HPDE6-E6E7 (cell line): ENCODE measurements at regions not wholly inside any gene's neighbourhood (a gene's known extent, or its start where the extent isn't known, plus 50 kb on each side); places are given as distances from the start of the nearest gene placed in this dataset.

Source experiments
- DNase-seq: peaks from one replicate; pipeline ENCODE4 v3.0.0; 2011; ENCODE audit warnings: missing footprints; ENCODE audit errors: extremely low spot score

DNA sequence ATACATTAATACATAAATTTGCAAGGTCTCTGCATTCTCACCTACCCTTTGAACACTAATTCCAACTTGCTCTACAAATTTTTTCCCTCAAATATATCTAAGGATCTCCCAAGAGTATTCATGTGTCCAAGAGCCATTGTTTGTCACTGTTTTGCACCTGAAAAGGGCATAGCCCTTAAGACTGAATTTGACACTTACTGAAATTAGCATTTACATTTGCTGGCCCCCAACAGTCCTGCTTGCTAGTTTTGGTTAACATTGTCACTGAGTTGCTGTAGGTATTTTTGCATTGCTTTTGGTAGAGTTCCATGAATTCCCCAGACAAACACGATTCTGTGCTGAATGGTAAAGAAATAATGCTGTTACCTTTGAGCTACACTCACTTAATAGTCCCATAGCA lies 57.3 kb downstream of the KCNA4 start:
- no peak for DNase-seq

DNA sequence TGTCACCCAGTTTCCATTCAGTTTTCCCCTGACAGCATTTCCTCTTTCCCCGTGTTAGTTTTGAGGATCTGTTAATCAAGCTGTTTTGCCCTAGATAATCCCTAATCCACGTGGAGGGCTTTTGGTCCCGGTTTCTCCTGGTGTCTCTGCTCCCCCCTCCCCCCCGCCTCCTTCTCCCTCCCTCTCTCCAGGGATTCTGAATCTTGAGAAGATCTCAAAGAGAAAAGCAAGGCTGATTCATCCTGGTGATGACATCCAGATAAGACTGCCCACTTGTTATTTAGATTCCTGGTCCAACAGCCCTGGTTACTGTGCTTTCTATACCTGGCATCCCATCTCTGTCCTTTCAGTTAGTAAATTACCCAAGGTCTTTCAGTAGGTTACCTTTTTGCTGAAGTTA lies 59.4 kb downstream of the KCNA4 start:
- no peak for DNase-seq

DNA sequence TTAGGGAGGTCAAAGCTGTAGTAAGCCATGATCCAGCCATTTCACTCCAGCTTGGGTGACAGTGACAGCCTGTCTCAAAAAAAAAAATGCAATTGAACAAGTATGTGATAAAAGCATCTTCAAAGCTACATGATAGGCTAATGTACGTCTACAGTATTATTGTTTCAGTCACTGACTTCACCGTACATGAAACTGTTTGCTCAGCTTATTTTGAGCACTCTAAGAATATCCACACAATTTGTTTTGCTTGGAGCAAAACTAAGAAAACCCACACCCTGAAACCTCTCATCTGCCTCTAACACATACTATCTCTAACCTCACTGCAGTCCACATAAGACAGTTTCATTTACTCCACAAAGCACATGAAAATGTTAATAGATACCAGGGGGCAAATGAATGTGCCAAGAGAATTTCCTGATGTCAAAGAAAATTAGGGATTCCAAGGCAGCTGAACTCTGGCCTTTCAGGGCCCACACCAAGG lies 60.7 kb downstream of the KCNA4 start:
- no peak for DNase-seq

DNA sequence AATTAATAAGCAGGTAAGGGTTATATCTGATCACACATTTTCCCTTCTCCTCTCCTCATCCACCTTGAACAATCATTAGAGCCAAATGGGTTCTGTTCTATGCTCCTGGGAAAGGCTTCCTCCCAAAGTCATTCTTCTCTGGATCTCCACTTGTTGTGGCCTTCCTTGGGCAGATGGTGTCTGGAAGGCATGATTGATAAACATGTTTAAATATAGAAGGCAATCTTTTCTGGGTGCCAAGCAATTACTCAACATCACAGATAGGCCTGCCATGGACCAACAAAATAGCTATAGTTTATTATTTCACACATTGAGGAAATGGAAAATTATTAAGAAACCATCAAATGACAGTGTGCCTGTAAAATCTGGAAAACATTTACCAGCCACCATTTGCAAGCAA lies 73.5 kb downstream of the KCNA4 start:
- DNase-seq: no peak

DNA sequence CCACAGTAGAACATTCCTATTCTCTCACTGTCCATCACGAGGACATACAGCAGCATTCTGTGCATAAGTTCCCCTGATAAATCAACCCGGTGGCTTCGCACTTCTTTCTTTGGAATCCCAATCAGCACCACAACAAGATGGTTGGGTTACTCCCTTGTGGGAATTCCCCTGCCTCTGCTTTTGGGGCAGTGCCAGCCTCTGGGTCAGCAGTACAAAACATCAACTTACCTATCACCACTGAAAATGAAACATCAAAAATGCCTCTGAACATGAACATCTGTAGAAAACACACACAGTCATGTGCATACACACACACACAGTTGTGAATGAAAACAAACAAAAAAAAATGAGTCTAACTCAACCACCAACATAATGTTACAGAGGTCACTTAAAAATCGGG lies 79.3 kb downstream of the KCNA4 start:
- no peak for DNase-seq

DNA sequence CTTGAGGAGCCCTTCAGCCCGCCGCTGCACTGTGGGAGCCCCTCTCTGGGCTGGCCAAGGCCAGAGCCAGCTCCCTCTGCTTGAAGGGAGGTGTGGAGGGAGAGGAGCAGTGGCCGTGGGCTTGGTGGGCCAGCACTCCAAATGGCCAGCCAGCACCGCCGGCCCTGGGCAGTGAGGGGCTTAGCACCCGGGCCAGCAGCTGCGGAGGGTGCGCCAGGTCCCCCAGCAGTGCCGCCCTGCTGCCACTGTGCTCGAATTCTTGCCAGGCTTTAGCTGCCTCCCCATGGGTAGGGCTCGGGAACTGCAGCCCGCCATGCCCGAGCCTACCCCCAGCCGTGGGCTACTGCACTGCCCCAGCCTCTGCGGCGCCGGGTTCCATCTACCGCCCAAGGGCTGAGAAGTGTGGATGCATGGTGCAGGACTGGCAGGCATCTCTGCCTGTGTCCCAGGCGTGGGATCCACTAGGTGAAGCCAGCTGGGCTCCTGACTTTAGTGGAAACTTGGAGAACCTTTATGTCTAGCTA lies 82.7 kb downstream of the KCNA4 start:
- DNase-seq: no peak

DNA sequence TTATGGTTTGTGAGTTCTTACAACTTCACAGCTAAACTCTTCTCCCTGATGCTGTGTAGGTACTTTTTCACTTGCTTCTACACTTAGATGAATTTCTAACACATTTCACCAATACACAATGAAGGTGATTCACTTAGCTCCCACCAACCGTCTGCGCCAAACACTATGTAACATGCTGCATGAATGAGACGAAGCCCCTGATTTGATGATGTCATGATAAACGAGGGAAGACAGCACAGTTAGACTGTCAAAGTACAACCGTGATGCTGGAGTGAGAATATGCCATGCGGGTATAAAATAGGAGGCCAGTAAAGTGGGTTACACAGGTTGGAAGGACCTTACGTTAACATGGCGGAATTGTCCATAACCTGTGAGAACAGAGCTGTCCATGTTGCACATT lies 100.8 kb downstream of the KCNA4 start:
- no peak for DNase-seq

DNA sequence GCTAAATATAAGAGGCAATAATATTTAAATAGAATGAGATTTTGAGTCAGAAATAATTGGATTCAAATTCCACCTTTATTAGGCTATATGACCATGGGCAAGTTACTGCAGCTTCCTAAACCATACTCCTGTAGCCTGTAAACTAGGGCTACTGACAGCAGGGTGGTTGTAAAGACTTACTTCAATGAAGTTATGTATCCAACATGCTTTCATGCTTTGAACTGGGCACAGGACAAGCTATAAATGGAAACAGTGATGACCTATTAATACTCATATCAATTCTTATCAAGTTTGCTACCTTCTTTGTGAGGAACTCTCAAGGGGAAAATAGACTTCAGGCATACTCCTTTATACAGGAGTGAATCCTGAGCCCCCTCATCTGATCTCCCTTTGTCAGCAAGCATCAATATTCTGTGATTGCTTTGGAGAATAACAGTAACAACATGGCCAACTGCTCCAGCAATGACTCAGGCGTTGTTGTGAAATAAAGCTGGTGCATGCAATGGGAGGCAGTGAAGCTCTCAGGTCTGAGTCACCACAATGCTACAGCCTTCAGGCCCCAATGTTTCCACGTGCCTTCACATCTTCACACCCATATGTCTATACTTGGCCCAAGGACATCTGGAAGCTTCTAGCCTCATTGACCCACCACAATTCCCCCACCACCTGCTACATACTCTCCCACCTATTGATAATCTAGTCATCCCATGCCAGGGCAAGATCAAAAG lies 102.5 kb downstream of the KCNA4 start:
- peak; percentile 60 for DNase-seq

DNA sequence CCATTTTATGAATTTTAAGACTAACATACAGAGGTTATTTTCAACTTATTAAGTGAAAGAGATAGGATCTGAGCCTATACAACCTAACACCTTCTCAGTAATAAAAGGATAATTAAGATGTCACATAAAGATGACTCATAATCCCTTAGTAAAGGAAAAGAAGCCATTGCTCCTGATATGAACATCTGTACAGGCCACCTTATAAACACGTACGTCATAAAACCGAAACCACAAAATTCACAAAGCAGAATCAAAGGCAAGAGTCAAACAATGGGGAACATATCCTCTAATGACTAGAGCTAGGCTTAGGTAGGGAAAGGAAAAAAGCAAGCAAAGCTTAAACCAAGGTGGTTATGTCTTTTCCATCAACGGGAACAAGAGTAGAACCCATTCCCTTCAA lies 103.5 kb downstream of the KCNA4 start:
- no peak for DNase-seq

DNA sequence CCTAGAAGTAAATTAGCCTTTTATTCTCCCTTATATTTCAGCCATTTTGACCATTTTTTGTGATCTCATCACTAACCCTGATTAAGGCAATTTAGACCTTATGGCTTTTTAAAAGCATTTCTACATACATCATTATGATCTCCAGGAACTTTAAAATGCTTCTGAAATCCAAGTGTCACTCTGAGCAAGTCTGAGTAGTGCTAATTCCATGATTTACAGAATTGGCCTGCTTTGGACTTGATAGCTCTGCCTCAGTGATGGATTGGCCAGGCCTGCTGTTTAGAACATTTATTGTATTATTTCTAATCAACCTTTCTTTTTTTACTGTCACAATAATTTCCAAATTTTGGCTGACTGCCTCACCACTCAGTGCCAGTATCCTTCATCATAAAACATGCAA lies 116.4 kb downstream of the KCNA4 start:
- no peak for DNase-seq

DNA sequence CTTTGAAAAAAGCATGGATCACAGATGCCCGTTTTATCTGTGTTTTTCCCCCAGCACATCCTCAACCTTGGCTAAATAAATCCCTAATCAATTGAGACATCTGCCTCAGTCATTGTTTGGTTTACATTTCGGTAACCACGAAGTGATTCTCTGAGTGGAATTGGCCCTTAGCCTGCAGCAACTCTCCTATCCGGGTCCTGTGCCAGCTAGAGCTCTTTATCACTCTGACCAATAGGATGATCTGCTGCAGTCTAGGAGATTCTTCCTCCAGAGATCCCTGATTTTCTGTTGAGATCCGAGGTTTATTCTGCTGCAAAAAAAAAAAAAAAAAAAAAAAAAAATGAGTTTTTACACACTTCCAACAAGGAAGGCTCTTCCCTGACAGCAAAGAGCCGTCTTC lies 137.3 kb downstream of the KCNA4 start:
- DNase-seq: no peak

DNA sequence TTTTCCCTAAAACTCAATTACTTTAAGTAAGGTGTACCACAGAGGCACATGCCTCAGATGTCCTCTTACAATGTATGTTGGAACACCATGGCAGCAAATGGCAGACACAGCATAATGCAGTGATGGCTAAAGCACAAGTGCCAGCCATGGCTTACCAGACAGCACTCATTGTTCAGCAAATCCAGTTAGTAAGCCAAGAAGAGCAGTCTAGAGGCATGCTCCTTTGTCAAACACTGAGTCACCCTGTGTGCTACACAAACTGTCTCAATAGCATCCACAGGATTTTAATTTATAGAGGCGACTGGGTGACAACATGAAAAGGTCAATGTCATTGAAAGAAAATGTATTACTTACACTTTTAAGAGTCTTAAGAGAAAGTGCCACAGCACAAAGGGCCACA lies 140.6 kb downstream of the KCNA4 start:
- no peak for DNase-seq

DNA sequence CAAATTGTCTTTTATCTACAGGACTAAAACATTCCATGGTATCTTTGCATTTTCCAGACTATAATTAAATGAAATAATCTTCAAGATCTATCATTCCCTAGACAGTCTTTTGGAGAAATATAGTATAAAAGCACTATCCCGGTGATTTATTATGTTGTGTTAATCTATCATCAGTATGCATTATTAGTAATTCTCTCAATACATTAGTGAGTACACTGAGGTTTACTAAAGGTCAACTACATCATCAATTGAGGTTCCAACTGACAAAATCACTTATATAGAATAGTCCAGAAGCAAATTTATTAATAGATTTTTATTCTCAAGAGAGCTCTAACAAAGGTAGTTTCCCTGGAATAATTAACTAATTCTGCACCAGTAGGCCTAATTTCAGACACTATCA lies 169.6 kb downstream of the KCNA4 start:
- no peak for DNase-seq

DNA sequence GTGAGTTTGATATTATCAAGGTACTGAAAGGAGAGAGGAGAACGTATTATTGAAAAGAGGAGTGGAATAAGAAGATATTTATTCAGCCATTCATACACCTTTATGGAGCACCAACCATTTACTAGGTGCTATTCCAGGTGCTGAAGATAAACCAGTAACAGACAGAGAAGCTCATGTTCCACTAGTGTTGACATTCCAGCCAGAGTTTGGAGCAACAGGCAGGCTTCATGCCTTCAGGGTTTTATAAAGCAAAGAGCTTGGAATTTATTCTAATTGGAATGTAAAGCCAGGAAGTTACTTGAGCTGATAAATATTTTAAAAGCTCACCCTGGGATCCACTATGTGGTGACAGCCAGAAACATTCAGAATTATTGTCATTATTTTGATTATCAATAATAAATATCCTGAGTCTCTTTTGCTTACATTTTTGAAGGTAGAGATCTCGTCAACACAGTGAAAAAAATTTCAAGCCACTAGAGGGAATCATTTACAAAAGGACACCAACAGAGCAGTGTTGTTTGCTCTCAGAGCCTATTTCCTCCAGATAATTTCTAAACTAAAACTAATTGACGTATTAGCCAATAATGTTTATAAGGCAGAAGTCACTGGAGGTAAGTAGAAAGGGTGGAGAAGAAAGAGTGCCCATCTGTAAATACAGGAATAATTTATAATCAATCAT lies 172.0 kb downstream of the KCNA4 start:
- no peak for DNase-seq

DNA sequence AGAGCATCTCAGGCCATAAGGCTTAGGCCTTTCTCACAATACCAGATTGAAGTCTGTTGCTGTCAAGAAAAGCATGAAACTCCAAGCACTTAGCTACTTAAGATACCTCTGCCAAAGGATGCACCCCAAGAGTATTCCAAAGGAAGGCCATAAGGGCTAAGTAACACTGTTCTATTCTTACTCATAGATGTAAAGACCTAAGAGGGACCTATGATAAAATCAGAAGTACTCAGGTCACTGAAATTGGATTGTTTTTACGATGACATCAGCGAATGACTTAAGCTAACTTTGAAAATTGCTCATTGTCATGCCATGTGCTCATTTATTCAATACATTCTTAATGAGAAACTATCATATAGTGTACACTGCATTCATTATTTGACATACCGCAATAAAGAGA lies 172.8 kb downstream of the KCNA4 start:
- DNase-seq: no peak

DNA sequence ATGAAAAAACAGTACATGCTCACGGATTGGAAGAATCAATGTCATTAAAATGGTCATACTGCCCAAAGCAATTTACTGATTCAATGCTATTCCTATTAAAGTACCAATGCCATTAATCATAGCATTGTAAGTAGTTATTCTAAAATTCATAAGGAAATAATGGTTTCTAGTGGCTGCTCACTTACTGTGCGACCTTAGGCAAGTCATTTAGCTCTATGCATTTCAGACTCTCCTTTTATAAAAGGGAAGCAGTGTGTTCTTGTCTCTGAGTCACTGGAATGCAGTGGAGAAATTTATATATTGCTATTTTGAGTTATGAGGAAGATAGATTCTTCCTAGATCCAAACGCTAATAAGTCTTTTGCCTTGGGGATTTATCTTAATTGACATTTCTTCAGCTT lies 174.8 kb downstream of the KCNA4 start:
- no peak for DNase-seq

DNA sequence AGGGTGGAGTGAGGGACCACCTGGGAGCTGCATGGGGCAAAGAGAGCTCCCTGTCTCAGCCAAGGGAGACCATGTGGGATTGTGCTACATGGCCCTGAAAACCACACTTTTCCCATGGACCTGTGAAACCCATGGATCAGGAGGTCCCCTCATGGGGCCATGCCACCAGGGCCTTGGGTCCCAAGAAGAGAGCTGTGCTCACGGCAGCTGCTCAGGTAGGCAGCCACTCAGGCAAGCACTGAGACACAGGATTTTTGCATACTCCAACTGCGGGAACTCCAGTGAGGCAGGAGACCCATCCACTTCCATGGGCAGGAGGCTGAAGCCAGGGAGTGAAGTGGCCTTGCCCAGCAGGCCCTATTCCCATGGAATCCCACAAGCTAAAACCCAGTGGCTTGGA lies 190.0 kb downstream of the KCNA4 start:
- DNase-seq: no peak

DNA sequence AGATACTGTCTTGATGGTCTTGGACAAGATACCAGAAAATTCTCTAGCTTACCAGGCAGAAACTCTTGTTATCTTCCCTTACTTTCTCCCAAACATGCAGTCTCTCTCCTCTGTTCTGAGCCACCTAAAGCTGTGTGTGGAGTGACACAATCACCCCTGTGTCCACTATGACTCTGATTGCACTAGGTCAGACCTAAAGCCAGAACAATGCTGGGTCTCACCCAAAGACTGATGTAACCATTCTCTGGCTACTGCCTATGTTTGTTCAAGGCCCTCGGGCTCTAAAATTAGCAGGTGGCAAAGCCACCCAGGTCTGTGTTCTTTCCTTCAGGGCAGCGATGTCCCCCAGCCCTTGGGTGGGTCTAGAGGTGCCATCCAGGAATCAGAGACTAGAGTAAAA lies 200.5 kb downstream of the KCNA4 start:
- DNase-seq: no peak

DNA sequence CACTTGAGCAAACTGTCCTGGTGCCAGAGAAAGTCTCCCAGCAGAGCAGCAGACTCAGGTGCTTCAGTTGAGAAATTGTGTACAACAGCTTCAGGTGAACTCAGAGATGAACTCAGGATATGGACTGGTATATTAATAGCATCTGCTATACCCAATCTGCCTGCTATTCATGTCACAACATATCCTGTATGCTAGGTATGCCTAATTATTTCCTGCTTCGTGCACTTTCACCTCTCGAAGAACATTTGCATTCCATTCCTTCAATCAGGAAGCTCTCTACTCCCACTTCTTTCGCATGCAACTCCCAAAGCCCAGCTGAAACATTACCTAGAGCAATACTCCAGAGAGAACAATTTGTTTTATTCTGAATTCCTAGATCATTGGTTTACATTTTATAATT lies 207.7 kb downstream of the KCNA4 start:
- peak; percentile 33 for DNase-seq

DNA sequence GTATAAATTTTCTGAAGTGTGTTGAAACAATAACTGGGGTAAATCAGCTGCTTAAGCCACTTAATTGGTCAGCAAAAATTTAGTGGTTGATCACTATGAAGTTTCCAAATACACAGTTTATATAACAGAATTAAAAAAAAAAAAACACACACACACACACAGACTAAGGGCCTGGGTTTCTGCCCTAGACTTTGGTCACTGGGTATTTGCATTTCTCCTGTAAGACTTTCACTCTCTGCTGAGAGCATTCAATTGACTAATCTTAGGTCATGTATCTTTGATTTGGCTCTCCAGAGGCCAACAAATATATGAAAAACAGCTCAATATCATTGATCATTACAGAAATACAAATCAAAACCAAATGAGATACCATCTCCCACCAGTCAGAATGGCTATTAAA lies 214.3 kb downstream of the KCNA4 start:
- no peak for DNase-seq

DNA sequence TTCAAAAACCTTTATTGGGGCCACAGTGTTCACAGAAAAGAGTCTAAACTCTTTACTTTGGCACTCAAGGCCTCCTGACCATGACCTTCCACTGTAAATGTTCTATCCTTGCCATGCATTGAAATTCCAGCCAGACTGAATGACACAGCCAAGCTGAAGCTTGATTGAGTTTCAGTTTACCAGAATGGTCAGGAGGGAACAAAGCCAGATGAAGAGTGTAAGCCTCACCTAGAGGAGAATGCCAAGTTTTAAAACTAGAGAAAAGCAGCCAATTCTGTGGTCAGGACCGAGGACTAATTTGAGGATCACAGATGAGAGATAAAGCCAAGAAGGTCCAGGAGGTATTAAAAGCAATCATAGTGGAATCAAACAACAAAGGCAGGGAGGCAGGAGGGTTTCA lies 215.3 kb downstream of the KCNA4 start:
- no peak for DNase-seq

DNA sequence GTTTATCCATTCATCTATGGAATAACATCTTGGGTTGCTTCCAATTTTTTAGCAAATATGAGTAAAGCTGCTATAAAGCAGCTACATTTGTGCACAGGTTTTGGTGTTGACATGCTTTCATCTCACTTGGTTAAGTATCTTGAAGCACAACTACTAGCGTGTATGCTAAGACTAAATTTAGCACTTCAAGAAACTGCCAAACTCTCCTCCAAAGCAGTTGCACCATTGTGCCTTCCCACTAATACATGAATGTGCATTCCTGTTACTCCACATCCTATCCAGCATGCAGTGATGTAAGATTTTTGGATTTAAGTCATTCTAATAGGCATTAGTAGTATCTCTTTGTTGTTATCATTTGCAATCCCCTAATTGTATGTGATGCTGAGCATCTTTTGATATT lies 230.7 kb downstream of the KCNA4 start:
- no peak for DNase-seq

DNA sequence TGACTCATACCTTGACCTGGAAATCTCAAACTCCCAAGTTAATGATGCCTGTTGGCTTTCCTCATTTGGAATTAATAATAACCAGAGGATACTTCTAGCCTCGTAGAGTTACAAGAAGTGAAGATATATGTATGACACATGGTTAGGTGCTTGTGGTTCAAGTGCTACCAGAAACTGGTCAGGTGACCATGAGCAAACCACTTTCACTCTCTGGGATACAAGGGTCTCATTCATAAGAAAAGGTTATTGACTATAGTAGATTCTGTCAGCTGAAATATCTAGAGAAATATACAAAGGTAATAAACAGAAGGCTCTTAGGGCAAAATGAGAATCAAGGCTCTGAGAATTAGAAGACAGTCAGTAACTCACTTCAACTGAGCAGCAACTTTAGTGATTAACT lies 233.3 kb downstream of the KCNA4 start:
- DNase-seq: no peak
